Fibroblast of skin of left biceps (primary cell): ENCODE measurements at regions not wholly inside any gene's neighbourhood (a gene's known extent, or its start where the extent isn't known, plus 50 kb on each side); places are given as distances from the start of the nearest gene placed in this dataset.

Experiments
- DNase-seq, 2 experiments: peaks; one replicate each; pipeline ENCODE4 v3.0.0-alpha.2; 2013; ENCODE audit warnings: low read depth in 2 of 2

DNA sequence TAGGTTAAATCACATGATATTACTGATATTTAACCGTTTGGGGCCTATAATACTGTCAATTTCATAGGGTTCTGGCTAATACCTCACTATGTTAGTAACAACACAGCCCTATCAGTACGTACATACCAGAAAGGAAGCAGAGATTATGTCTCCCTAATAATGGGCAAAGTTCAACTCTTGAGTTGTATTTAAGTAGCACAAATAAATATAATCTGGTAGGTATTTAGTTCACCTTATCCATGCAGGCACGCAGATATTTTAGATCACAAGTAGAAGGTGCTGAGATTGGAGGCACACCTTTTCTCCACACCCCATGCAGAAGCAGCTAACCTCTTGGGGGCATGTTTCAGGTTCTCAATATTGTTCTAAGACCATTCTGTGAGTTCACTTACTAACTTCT is 118.9 kb downstream of the IRS1 start:
- no peak for DNase-seq

DNA sequence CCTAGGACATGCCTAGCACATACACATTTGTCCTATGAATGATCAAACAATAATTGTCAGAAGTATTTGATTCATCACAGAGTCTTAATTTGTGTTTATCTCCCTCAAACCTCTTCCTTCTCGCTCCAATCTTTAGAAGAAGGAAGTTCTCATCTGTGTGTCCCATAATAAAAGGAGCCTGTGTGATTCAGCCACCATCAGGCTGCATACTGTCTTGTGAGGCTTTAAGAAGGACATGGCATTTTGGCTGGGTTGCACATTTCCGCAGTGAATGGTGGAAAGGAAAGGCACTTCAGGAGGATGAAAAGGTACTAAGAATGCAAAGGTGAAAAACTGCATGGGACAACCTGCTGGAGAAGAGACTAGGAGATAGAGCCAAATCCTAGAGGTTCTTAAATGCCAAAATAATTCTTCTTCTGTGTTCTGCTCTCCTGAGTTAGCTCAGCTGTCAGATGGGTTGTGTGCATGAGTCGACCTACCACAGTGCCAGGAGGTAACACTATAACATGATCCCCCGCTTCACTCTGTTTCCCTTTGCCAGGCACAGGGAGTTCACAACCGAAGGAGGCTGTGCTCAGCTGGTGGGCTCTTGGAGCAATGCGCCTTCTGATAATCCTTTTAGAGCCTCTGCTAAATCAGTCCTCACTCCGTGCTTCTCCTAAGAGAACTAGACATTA is 120.1 kb downstream of the IRS1 start:
- DNase-seq, result no peak

DNA sequence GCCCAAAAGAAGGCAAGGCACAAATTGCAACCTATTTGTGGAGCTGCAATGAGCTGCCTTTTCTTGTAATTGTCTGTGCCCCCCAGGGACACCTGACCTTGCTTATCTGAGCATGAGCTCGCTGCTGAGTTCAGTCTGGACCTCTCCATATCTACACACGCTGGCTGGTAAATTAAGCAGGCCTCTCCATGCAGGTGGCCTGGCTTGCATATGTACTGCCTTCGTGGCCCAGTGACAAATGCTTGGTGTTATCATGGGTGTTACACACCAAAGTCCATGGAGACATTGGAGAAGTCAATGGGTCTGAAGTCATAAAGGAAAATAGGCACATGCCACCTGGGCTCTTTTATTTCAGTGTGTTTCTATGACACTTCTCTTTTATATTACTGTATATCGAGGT is 121.2 kb downstream of the IRS1 start:
- DNase-seq, result no peak

DNA sequence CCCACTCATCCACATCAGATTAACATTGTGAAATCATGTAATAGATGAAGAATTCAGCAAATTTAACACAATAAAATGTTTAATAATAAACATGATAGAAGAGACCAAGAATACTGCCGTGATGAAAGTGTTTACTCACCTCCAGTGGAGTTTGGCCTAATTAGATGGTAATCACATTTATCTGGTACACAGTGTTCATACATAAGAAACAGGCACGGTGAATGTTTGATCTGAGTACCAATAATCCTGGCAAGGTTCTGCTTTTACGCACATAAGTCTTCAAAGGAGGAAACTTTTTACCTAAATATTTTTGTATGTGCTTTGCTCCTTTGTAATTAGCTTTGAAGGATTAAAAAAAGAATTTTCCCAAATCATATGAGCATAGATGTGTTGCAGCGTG is 122.5 kb downstream of the IRS1 start:
- no peak for DNase-seq

DNA sequence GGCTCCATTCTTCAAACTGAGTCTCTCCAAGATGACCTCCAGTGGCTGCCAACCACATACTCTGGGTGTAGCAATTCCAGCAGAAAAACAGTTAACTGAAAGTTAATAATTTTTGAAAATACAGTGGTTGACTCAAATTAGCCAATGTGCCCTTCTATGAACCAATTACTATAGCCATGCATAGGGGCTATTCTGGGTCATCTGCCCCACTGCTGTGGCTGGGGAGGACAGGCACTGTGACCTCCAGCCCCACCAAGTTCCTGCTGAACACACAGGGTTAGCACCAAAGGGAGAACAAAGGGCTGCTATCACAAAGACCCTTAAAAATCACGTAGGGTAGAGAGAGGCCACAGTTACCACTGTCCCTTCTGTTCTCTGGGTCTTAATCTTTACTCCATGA is 123.0 kb downstream of the IRS1 start:
- no peak for DNase-seq

DNA sequence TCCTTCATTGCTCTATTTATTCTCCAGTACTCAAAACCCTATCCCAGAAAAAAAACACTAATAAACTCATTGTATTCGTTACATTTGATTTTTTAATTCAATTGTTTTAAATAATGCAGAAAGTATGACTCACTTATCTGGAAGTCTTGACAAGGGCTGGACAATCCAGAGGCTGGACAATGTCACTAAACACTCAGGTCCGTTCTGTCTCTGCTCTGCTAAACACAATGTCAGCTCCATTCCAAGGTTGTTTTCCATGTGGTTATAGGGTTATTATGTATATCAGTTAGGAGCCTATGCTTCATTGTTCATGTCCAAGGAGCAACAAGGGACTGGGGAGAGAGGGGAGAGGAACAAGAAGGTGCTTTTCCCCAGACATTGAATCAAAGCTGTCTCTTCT is 125.5 kb downstream of the IRS1 start:
- DNase-seq, result no peak

DNA sequence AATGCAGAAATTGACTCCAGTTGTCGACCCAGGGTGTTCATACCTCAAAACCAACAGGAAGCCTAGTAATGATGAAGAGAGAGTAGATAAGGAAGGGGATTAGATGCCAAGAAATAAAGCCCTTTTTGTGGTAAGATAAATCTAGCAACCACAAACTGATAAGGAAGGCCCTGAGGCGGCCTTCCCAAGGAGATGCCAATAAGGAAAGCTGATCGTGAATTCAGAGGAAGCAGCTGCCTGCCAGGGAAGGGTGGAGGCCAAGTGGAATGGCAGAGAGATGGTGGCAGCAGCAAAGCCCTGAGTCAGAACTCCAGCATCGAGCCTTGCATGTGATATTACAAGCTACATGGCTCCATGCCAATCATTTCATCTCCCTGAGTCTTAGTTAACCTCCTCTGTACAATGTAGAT is 126.3 kb downstream of the IRS1 start:
- no peak for DNase-seq

DNA sequence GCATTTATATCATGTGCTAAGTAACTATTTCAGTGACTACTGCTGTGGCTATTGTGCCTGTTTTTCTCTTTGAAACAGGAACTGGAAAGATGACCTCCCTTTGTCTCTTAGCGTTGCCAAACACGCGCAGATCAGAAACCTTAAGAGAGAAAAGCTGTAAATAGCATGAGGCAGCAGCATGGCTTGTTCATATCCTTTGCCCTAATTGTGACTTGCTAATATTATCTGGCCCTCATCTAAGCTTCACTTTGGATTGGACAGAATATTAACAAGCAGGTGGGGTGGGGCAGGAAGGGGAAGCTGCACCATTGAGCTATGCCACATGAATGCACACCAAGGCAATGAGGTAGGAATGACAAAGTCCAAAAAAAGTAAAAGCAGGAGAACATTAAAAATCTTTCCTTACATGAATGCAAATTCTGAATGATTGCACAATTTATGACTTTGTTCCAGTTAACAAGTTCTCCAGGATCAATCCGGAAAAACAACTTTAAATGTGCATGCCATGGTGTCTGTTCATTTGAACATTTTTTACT is 128.4 kb downstream of the IRS1 start:
- no peak for DNase-seq

DNA sequence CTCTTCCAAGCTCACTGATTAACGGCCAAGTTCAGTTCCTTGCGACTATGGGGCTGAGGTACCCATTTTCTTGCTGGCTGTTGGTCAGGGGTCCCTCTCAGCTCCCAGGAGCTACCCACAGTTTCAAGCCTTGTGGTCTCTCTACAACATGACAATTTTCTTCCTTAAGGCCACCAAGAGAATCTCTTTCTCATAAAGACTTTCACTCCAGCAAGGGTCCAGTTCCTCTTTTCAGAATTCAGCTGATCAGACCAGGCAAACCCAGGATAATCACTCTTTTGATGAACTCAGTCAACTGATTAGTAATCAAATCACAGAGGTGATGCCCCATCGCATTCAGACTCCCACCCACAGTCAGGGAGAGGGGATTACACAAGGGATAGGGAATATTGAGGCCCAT is 129.7 kb downstream of the IRS1 start:
- no peak for DNase-seq

DNA sequence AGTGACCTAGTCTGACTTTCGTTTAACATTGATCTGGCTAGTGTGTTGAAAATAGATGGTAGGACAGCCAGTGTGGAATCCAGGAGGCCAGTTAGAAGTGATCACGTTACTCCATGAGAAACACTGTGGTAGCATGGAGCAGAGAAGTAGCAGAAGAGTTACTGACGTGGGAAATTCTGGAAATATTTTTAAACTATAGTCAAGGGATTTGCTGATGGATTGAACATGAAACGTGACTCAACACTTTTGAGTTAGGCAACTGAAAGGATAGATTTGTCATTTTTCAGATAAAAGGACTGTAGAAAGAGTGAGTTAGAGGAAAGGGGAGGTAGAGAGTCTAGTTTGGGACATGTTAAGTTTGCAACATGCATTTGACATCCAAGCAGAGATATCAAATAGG is 130.4 kb downstream of the IRS1 start:
- no peak for DNase-seq

DNA sequence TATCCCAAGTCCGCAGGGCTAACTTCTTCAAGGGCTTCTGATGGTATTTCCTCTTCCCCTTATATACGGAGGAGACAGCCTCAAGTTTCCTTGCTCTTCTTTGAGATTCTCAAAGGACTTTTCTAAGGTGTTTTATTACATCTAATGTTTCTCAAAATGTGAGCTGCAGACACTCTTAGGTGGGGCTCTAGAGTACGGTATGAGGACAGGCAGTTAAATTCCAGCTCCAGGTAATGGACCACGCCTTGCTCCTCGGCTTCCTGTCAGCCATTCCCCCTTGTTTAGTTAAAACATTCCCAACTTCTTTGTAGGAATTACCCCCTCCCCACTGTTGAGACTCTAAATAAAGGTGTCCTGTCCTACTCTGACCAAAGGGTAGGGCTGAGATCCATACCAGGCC is 131.9 kb downstream of the IRS1 start:
- no peak for DNase-seq

DNA sequence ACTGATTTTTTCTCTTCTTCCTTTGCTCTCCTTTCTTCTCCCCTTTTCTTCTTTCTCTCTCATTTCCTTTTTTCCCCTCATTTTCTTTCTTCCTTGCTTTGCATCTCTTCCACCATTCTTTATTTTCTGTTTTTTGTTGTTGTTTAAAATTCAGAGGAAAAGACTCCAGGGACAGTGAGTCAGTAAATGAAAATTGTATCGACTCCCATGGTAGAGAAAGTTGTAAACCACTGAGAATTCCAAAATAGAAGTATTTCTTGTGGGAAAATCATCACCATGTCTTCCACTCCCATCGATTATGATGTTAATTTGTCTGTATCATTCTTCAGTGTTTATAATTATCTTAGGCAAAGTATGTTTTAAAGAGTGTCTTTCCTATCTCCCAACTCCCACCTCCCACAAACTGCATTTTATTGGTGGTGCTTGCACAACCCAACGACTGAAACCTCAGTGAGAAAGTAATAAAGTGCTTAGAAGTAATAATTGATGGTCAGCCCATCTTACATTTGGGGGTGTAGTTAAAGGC is 134.3 kb downstream of the IRS1 start:
- DNase-seq, result no peak

DNA sequence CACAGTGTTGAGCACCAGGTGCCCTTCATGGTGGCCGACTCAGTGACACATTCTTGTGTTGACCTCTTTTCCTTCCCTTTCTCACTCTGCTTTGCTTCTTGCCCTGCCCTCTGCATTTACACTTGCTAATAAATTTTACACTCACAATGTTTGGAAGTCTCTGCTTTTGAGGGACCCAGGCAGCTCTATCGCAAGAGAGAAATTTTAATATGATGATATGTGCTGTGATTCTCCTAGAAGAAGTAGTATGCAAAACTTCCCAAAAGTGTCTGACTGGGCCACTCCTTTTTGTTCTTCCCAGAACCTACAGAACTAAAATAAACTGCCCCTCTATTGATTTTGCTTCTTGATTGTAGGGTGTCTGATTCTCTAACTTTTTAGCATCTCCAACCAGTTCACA is 135.0 kb downstream of the IRS1 start:
- no peak for DNase-seq

DNA sequence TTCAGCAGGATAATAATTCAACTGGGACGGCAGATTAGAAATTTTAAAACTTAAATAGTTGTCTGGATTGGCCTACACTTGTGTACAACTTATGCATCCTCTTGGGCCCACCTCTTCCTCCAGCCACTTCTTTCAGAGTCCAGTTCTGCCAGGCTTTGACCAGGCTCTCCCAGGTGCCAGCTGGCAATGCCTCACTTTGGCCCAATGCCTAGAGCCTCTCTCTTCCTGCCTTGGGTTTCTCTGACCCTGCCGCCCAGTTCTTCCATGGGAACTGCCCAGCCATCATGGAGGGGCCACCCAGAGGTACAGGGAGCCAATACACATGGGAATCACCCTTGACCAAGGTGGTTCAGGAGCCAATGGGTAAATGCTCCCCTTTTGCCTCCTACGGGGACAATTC is 135.5 kb downstream of the IRS1 start:
- no peak for DNase-seq

DNA sequence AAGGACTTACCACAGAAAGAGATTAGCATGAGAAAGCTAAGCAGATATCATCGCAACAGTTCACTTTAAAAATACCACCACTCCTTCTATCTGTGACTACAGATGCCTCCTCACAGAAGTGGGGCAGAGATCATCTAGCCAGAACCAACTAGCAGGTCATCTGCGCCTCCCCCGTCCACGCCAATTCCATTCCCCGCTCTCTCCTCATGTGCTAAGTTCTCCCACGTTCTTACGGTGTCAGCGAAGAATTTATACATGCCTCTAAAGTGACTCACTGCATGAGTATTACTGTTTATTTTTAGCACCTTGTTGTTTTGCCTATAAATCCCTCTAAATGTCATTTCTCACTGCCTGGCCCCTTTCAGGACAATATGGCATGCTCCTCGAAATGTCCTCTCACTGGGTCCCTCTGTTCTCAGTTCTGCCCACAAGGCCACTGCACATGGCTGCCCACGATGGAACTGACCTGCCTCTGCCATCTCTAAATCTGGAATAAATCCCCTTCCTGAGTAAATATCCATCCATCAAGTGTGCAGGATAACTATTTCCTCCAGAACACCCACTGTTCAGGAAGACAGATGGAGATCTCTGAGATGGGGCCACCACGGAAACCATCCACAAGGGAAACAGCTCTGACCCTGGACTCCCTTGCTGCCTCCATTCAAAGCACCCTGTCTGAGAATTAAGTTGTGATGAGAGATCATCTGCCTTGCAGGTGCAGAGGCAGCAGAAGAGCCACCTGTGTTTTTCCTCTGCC is 137.7 kb downstream of the IRS1 start:
- peak; percentile 45 to 58 for DNase-seq

DNA sequence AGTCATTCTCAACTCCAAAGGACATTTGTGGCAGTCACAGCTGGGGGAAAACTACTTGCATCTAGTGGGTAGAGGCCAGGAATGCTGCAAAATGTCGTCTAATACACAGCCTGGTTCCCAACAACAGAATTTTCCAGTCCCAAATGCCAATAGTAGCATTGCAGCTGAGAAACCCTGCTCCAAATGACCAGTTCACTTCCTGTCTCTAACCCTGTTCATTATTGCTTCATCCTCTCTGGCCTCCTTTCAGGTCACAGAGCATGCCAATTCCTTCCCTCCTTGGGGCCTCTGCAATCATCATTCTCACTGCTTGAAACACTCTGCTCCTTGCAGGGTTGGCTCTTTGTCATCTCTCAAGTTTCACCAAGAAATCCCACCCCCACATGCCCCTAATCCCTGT is 139.1 kb downstream of the IRS1 start:
- DNase-seq, result peak in 1 of 2 experiments; percentile 53

DNA sequence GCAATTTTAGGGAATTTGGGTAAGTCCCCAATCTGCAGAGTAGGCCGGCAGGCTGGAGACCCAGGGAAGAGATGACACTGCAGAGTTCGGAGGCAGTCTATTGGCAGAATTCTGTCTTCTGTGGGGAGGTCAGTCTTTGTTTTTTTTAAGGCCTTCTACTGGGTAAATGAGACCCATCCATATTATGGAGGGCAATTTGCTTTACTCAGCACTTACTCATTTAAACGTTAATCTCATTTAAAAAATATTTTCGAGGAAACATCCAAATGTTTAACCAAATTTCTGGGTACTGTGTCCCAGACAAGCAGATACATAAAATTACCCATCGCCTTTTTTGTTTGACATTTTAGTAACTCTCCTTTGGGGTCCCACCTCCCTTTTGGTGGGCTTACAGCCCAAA is 139.5 kb downstream of the IRS1 start:
- no peak for DNase-seq

DNA sequence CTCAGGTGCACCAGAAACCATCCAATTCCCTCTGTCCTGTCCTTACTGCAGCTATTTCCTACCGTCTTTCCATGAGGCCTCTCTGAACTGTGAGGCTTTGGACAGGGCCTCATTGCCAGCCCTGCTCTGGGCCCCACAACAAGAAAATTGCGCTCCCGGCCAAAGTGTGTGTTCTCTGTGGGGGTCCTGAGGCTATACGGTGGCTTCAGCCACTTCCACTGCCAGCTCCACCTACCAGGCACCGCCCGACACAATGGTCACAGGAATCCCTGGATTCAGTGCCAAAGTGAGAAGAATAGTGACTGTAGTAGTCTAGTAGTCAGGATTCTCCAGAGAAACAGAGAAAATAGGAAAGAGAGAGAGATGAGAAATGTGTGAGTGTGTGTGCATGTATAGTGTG is 140.2 kb downstream of the IRS1 start:
- no peak for DNase-seq

DNA sequence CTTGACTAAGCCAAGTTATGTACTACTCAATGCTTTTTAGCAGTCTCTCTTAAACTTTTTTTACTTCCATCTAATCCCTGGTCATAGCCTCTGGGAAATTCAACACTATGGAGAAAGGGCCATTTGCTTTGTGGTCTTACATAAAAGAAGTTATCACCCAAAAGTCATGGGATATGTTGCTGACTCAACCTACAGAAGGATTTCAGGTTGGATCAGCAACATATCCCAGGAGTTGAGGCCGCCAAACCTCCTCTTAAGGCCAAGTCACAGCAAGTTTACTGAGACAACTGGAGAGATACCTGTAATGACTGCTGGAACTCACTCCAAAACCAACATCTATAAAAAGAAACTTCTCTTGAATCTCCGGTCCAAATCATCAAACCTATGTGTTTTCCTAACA is 141.1 kb downstream of the IRS1 start:
- DNase-seq, result no peak

DNA sequence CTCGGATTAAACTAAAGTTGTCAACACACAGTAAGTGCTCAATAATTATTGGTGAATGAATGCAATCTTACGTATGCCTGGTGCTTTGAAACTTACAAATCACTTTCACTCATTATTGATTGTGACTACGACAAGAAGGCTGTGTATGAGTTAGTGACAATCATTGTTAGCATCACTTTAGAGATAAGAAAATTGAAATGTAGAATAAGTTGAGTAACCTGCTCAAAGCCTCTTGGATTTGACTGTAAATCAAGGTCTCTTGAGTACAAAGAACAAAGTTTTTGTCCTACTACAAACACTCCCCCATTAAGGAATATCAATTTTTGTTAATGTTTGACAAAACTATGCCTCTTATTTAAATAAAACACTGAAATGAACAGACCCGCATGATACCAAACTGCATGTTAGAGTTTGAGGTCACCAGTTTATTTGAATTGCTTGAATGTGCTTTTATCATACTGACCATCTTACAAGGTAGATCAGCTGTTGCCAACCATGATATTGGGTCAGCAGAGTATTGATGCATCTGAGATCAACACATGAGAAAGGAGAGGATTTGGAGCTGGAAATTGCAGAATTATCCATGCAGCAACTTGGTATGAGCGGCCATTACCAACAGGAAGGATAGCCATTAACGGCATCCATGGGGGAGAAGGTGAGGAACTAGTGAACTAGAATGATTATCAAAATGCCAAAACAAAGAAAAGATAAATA is 142.1 kb downstream of the IRS1 start:
- no peak for DNase-seq

DNA sequence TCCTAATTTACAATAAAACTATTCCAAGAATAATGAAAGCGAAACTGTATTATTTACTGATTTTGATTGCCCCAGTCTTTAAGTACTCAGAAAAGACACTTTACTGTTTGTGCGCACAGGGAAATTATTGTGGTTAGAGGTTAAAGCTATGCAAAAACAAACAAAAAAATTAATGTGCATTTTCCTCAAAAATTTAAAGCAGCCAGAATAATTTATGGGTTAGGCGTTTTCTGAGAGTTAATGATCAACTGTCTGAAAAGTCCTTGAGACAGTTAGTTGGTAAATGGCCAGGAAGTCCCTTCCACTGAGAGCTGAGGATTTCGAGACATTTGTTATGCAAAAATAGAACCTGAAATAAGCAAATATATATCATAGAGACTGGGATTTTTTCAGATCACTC is 143.3 kb downstream of the IRS1 start:
- no peak for DNase-seq

DNA sequence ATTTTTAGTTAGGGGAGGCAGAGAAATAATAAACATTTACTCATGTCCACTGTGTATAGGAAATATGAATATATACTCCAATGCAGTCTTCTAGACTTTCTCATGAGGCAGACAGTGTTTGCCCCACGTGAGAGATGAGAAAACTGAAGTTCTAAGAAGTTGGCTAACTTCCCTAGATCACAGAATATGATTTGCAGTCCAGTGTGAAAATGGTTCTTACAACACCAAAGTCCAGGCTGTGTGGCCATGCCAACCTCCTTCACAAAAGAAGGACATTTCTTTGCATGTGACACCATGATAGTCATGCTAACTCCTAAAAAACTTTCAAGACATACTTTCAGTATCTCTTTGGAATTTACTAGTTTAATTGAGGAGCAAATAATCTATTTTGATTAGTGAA is 143.7 kb downstream of the IRS1 start:
- no peak for DNase-seq
